C4-2B (cell line): ENCODE measurements at regions not wholly inside any gene's neighbourhood (a gene's known extent, or its start where the extent isn't known, plus 50 kb on each side); places are given as distances from the start of the nearest gene placed in this dataset.

Experiments used
- CTCF ChIP-seq: fragments of 450-650 bp; conservative IDR thresholded peaks from 2 replicates; pipeline ENCODE4 v1.5.1; 2017; ENCODE audit warnings: mild to moderate bottlenecking
- ZFX ChIP-seq: fragments of 450-650 bp; IDR thresholded peaks from 2 replicates; pipeline ENCODE4 v1.6.1; 2017

- TF ChIP-seq CTCF (peak; percentile 51), ZFX (no peak)
Measured at GRCh38 chr12:9378430-9378835, 170.2 kb upstream of the PZP start.
